ENCODE measurements at regions not wholly inside any gene's neighbourhood (a gene's known extent, or its start where the extent isn't known, plus 50 kb on each side); places are given as distances from the start of the nearest gene placed in this dataset.

DNA sequence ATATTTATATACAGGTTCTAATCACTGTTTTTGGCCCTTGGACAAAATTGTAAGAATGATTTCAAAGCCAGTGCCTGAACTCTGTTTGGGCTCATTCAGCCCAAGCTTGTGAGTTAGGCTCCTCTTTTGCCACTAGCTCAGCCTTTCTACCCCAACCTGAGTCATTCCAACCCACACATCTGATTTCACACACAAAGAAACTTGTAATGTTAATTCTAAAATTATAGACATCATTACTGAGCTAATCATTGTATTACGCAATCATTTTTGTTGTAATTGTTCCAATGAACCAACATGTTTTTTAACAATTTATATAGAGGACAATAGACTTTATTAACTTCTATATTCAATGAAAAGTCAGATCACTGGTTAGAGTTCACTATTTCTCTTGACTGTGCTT is 441.1 kb downstream of the ETNK1 start:
- no peak for TF ChIP-seq EZH2 (IDR thresholded peaks at IDR 0.05; ENCODE audit: low read length)
- TF ChIP-seq, protein P1, sequence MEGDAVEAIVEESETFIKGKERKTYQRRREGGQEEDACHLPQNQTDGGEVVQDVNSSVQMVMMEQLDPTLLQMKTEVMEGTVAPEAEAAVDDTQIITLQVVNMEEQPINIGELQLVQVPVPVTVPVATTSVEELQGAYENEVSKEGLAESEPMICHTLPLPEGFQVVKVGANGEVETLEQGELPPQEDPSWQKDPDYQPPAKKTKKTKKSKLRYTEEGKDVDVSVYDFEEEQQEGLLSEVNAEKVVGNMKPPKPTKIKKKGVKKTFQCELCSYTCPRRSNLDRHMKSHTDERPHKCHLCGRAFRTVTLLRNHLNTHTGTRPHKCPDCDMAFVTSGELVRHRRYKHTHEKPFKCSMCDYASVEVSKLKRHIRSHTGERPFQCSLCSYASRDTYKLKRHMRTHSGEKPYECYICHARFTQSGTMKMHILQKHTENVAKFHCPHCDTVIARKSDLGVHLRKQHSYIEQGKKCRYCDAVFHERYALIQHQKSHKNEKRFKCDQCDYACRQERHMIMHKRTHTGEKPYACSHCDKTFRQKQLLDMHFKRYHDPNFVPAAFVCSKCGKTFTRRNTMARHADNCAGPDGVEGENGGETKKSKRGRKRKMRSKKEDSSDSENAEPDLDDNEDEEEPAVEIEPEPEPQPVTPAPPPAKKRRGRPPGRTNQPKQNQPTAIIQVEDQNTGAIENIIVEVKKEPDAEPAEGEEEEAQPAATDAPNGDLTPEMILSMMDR (optimal IDR thresholded peaks at IDR 0.05 in 1 of 3, IDR thresholded peaks at IDR 0.05 in 1 of 3, conservative IDR thresholded peaks at IDR 0.05 in 1 of 3; ENCODE audit: extremely low read depth in 1 of 3, insufficient read depth in 2 of 3, low read length in 3 of 3), result no peak

Data from keratinocyte (primary cell).